Retinal pigment epithelial cell (primary cell): ENCODE measurements at regions not wholly inside any gene's neighbourhood (a gene's known extent, or its start where the extent isn't known, plus 50 kb on each side); places are given as distances from the start of the nearest gene placed in this dataset.

Source experiments
- DNase-seq: peaks from one replicate; pipeline ENCODE4 v3.0.0-alpha.2; 2010; ENCODE audit warnings: low read depth
- H3K4me3 ChIP-seq: 2 replicates; pipeline ENCODE4 v1.5.1; 2011; ENCODE audit warnings: mild to moderate bottlenecking, low read length, control low read depth, moderate library complexity
- CTCF ChIP-seq: conservative IDR thresholded peaks from 2 replicates; pipeline ENCODE4 v1.5.1; 2011; ENCODE audit warnings: low read depth, low read length, control low read depth, inconsistent platforms

DNA sequence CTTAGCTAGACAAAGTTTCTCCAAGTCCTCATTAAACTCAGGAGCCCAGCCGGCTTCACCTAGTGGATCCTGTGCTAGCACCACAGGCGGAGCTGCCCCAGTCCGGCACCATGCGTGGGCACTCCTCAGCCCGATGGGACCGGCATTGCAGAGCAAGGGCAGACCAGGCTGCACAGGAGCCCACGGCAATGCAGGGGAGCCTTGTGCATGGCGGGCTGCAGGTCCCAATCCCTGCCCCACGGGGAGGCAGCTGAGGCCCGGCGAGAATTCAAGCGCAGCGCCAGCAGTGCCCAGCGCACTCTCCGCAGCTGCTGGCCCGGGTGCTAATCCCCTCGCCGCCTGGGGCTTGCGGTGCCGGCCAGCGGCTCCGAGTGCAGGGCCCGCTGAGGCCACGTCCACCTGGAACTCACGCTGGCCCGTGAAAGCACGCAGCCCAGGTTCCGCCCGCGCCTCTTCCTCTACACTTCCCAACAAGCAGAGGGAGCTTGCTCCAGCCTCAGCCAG, 292.3 kb upstream of the EYS start:
- no peak for TF ChIP-seq CTCF
- no peak for DNase-seq
- no peak overlapping the region for H3K4me3 ChIP-seq

- TF ChIP-seq CTCF: no peak
These were observed 291.5 kb upstream of the EYS start for GRCh38 chr6:65998544-65998943.

GRCh38 chr6:65997539-65997938, 290.5 kb upstream of the EYS start:
- no peak for DNase-seq
- TF ChIP-seq CTCF: no peak
- H3K4me3 ChIP-seq: no peak overlapping the region

More at GRCh38 chr6:65998544-65998943, 291.5 kb upstream of the EYS start:
- H3K4me3 ChIP-seq: no peak overlapping the region
- no peak for DNase-seq

GRCh38 chr6:65996096-65996495, 289.1 kb upstream of the EYS start:
- H3K4me3 ChIP-seq: no peak overlapping the region
- DNase-seq: no peak
- no peak for TF ChIP-seq CTCF

GRCh38 chr6:65989676-65990075, 282.6 kb upstream of the EYS start:
- no peak for TF ChIP-seq CTCF
- no peak for DNase-seq
- no peak overlapping the region for H3K4me3 ChIP-seq

DNA sequence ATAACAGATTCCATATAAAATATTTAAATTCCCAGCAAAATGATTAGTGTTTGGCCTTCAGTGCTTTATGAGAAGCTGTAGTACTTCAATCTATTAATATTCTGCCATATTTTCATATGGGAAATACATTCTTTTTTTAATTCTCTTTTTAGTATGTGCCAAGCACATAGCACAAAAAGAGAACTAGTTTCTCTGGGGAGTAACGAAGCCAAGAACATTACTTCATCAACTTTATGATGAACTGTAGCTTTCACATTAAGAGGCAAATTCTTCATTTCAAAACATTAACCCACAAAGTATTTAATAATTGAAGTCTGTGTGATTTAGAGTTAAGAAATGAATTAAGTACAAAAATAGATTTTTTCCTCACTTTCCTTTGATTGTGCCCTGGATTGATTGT, 281.0 kb upstream of the EYS start:
- no peak for DNase-seq
- TF ChIP-seq CTCF: no peak
- no peak overlapping the region for H3K4me3 ChIP-seq

GRCh38 chr6:65984089-65984488, 277.1 kb upstream of the EYS start:
- TF ChIP-seq CTCF: no peak
- H3K4me3 ChIP-seq: no peak overlapping the region
- no peak for DNase-seq
